Stomach (tissue), 8 donors: ENCODE measurements at regions not wholly inside any gene's neighbourhood (a gene's known extent, or its start where the extent isn't known, plus 50 kb on each side); places are given as distances from the start of the nearest gene placed in this dataset.

ENCODE experiments used
- DNase-seq, 2 donors: peaks; one replicate each; pipeline versions ENCODE4 v3.0.0 to v3.0.0-alpha.2; 2013 to 2019
- H3K27ac ChIP-seq, 5 donors: fragments of 200-600 bp in 4 of 5; sonication (generic) in 4 of 5; one replicate each; pipeline ENCODE4 v1.5.1; 2013 to 2019; ENCODE audit warnings: mild to moderate bottlenecking in 1 of 5, moderate library complexity in 1 of 5
- H3K27me3 ChIP-seq, 3 donors: fragments of 200-600 bp; sonication (generic); one replicate each; pipeline ENCODE4 v1.5.1; 2017 to 2019; ENCODE audit warnings: mixed run types in 1 of 3
- H3K36me3 ChIP-seq, 4 donors: fragments of 200-600 bp; sonication (generic); 1 replicate in 3 of 4; 2 replicates in 1 of 4; pipeline ENCODE4 v1.5.1; 2016 to 2019
- H3K4me1 ChIP-seq, 4 donors: fragments of 200-600 bp; sonication (generic); one replicate each; pipeline ENCODE4 v1.5.1; 2016 to 2019
- H3K4me3 ChIP-seq, 4 donors: fragments of 200-600 bp; sonication (generic) in 3 of 4; one replicate each; pipeline ENCODE4 v1.5.1; 2016 to 2019; ENCODE audit warnings: mild to moderate bottlenecking in 1 of 4
- H3K9me3 ChIP-seq, 4 donors: fragments of 200-600 bp; sonication (generic); one replicate each; pipeline ENCODE4 v1.5.1; 2016 to 2019
- EP300 ChIP-seq: sonication (generic); formaldehyde crosslinking; IDR thresholded peaks from one replicate; pipeline ENCODE4 v1.6.1; 2017; ENCODE audit warnings: antibody characterized with exemption
- POLR2A ChIP-seq, 4 donors: fragments of 450-650 bp; IDR thresholded peaks; one replicate each; pipeline ENCODE4 v1.6.1; 2016; ENCODE audit warnings: antibody characterized with exemption in 4 of 4, control low read depth in 2 of 4, mild to moderate bottlenecking in 1 of 4, moderate library complexity in 1 of 4
- POLR2AphosphoS5 ChIP-seq, 3 donors: sonication (generic); formaldehyde crosslinking; IDR thresholded peaks; one replicate each; pipeline ENCODE4 v1.6.1; 2016; ENCODE audit warnings: antibody characterized with exemption in 3 of 3
- WGBS, 5 donors: extraction: QIAGEN DNeasy Blood & Tissue Kit in 3 of 5; methylation state at CpG; one replicate each; pipeline versions ENCODE4 v1.1.5 to v1.1.7; 2013 to 2018; 5-methylcytosine and 5-hydroxymethylcytosine counted together
- intact Hi-C: fragments of 100-400 bp; cut with DNase I; formaldehyde crosslinking; loops from one replicate; pipeline ENCODE4 v1.15.1; 2023; ENCODE audit warnings: low total_unique reads
- TF ChIP-seq, protein P1 (sequence below), 7 experiments: fragments of 450-650 bp in 4 of 7; fragments of 200-600 bp in 3 of 7; sonication (generic) in 3 of 7; IDR thresholded peaks; one replicate each; pipeline ENCODE4 v1.5.1; 2016 to 2019; ENCODE audit warnings: antibody characterized with exemption in 7 of 7, control low read depth in 2 of 7, mild to moderate bottlenecking in 1 of 7
- donor health status: healthy with polysubstance abuse.
- donor health status: Bipolar disorder and iron deficiency.
- donor health status: healthy.

DNA sequence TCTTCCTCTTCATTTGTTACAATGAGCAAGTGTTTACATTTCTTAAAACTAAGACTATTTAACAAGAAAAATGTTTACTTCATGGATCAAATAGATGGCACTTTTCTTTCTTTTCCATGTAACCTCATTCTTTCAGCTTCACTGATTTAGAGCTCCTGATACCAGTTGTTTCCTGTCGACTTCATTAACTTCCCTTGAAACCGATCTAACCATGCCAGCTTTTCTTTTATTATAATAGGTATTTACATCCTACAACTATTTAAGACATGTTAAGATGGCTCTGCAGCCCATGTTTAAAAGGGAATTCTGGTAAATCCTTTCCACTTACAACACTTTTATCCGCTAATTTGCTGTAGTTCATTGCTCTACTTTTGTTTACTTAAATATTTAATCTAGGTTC is 107.3 kb upstream of the DCN start:
- Histone ChIP-seq H3K4me3 (no peak overlapping the region), H3K36me3 (no peaks in the 10 kb centered on the region), H3K4me1 (peaks cover 0 to 6% (median 3%) of the 10 kb centered on the region in 4 donors), H3K27me3 (no peaks in the 10 kb centered on the region), H3K9me3 (no peaks in the 10 kb centered on the region), H3K27ac (peak overlapping the region in 1 of 5 donors; percentile 39)
- 24 to 38% (median 29%) methylated on average over 3 of the region's 3 CpGs for WGBS, 5 donors
- no peak for DNase-seq
- intact Hi-C loops, result no loop called here
- TF ChIP-seq, protein P1, sequence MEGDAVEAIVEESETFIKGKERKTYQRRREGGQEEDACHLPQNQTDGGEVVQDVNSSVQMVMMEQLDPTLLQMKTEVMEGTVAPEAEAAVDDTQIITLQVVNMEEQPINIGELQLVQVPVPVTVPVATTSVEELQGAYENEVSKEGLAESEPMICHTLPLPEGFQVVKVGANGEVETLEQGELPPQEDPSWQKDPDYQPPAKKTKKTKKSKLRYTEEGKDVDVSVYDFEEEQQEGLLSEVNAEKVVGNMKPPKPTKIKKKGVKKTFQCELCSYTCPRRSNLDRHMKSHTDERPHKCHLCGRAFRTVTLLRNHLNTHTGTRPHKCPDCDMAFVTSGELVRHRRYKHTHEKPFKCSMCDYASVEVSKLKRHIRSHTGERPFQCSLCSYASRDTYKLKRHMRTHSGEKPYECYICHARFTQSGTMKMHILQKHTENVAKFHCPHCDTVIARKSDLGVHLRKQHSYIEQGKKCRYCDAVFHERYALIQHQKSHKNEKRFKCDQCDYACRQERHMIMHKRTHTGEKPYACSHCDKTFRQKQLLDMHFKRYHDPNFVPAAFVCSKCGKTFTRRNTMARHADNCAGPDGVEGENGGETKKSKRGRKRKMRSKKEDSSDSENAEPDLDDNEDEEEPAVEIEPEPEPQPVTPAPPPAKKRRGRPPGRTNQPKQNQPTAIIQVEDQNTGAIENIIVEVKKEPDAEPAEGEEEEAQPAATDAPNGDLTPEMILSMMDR (IDR thresholded peaks at IDR 0.05), result no peak
- no peak for TF ChIP-seq POLR2A (IDR thresholded peaks at IDR 0.05)
- TF ChIP-seq EP300, result no peak
- no peak for TF ChIP-seq POLR2AphosphoS5 (IDR thresholded peaks at IDR 0.05)

DNA sequence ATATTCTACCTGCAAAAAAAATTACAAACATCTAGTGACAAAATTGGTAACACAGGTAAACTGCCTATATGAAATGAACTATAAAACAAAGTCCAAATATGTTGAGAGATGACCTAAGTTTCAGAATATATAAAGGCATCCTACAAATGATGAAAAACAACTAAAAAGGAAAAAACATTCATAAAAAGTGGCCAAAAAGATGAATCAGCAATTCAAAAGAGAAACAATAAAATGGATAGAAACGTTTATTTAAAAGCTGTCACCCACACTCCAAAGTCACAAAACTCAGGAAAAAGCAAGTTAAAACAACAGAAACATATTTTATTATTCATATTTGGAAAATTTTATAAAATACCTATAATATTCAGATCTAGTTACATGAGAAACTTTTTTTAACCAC is 106.5 kb upstream of the DCN start:
- intact Hi-C loops, result no loop called here
- no peaks in the 10 kb centered on the region for H3K36me3 ChIP-seq
- H3K27ac ChIP-seq, result peak overlapping the region in 1 of 5 donors; percentile 39
- no peak overlapping the region for H3K4me3 ChIP-seq
- TF ChIP-seq EP300 (no peak), POLR2AphosphoS5 (IDR thresholded peaks at IDR 0.05) (no peak), POLR2A (IDR thresholded peaks at IDR 0.05) (no peak)
- TF ChIP-seq, protein P1 (IDR thresholded peaks at IDR 0.05), result no peak
- WGBS, 5 donors, result 33 to 70% (median 62%) methylated on average over 1 of the region's 1 CpG
- no peaks in the 10 kb centered on the region for H3K9me3 ChIP-seq
- peaks cover 0 to 6% (median 3%) of the 10 kb centered on the region in 4 donors for H3K4me1 ChIP-seq
- H3K27me3 ChIP-seq, result no peaks in the 10 kb centered on the region
- no peak for DNase-seq

DNA sequence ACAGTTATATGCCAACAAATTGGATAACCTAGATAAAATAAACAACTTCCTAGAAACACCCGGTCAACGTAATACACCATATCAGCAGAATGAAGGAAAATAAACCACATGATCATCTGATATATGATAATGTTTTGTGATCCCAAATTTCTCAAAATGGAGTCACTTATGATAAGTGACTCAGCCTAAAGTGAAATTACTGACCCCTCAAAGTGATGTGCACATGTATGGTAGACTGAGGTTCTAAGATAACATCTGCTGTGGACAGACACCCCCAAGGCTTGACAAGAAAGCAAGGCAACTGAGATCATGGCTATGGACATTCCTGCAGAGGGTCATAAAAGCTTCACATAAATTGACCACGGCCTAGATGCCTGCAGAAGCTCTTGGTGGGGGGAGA is 105.1 kb upstream of the DCN start:
- H3K27ac ChIP-seq, result no peak overlapping the region
- H3K4me3 ChIP-seq, result no peak overlapping the region
- no peaks in the 10 kb centered on the region for H3K27me3 ChIP-seq
- H3K9me3 ChIP-seq, result no peaks in the 10 kb centered on the region
- TF ChIP-seq POLR2A (IDR thresholded peaks at IDR 0.05) (no peak), POLR2AphosphoS5 (IDR thresholded peaks at IDR 0.05) (no peak), EP300 (no peak)
- TF ChIP-seq, protein P1 (IDR thresholded peaks at IDR 0.05), result no peak
- peaks cover 0 to 6% (median 3%) of the 10 kb centered on the region in 4 donors for H3K4me1 ChIP-seq
- no peak for DNase-seq
- 23 to 47% (median 31%) methylated on average over 2 to 3 of the region's 3 CpGs for WGBS, 5 donors
- intact Hi-C loops, result no loop called here
- H3K36me3 ChIP-seq, result no peaks in the 10 kb centered on the region

DNA sequence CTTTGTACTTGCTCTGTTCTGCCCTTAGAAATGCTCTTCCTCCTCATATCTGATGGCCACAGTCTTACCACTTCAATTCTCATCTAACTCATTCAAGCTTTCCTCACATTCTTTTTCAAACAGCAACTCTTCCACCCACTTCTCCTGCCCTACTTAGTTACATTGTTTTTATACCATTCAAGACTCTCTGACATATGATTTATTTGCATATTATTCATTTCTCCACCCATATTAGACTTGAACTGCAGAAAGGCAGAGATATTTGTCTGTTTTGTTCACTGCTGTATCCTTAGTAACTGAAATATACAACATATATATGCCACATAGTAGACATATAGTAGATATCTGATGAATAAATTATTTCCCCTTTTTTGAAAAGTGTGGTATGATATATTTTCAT is 95.5 kb upstream of the DCN start:
- no peak for DNase-seq
- no peaks in the 10 kb centered on the region for H3K27me3 ChIP-seq
- H3K36me3 ChIP-seq, result no peaks in the 10 kb centered on the region
- TF ChIP-seq, protein P1 (IDR thresholded peaks at IDR 0.05), result no peak
- no peak for TF ChIP-seq EP300
- no peak for TF ChIP-seq POLR2A (IDR thresholded peaks at IDR 0.05)
- TF ChIP-seq POLR2AphosphoS5 (IDR thresholded peaks at IDR 0.05), result no peak
- peaks cover 0 to 41% (median 16%) of the 10 kb centered on the region in 4 donors for H3K4me1 ChIP-seq
- intact Hi-C loops, result no loop called here
- no peaks in the 10 kb centered on the region for H3K9me3 ChIP-seq
- H3K27ac ChIP-seq, result no peak overlapping the region
- no peak overlapping the region for H3K4me3 ChIP-seq
